A549 (cell line): ENCODE measurements at regions not wholly inside any gene's neighbourhood (a gene's known extent, or its start where the extent isn't known, plus 50 kb on each side); places are given as distances from the start of the nearest gene placed in this dataset.

ENCODE experiments used
- POLR2A ChIP-seq: IDR thresholded peaks from 2 replicates; pipeline ENCODE4 v1.6.1; 2012; ENCODE audit warnings: mild to moderate bottlenecking, low read length
- RCOR1 ChIP-seq: fragments of 150-350 bp; IDR thresholded peaks from 2 replicates; pipeline ENCODE4 v1.6.1; 2014; ENCODE audit warnings: antibody characterized with exemption, low read length, low read depth
- TF ChIP-seq, protein P1 (sequence below): fragments of >200 bp; sonication (Bioruptor Twin); formaldehyde crosslinking; IDR thresholded peaks from 3 replicates; pipeline ENCODE4 v1.5.1; 2016

DNA sequence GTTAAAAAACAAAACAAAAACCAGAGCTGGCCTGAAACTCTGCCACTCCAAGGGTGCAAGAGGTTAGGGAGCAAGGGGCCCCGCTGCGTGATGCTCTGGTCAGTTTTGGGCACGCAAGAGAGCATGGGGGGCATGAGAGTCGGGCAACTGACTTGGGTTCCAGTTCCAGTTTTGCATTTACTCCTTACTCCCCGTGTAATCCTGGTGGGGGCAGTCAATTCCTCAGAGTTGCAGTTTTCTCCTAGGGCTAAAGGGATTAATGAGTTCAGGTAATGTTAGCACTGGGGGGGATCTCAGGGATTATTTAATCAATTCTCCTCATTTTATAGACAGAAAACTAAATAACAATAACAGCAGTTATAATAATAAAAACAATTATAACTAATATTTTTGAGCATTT lies 72.9 kb upstream of the PMFBP1 start:
- TF ChIP-seq POLR2A = no peak
- no peak for TF ChIP-seq RCOR1
- TF ChIP-seq, protein P1, sequence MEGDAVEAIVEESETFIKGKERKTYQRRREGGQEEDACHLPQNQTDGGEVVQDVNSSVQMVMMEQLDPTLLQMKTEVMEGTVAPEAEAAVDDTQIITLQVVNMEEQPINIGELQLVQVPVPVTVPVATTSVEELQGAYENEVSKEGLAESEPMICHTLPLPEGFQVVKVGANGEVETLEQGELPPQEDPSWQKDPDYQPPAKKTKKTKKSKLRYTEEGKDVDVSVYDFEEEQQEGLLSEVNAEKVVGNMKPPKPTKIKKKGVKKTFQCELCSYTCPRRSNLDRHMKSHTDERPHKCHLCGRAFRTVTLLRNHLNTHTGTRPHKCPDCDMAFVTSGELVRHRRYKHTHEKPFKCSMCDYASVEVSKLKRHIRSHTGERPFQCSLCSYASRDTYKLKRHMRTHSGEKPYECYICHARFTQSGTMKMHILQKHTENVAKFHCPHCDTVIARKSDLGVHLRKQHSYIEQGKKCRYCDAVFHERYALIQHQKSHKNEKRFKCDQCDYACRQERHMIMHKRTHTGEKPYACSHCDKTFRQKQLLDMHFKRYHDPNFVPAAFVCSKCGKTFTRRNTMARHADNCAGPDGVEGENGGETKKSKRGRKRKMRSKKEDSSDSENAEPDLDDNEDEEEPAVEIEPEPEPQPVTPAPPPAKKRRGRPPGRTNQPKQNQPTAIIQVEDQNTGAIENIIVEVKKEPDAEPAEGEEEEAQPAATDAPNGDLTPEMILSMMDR = no peak
